ENCODE measurements at regions not wholly inside any gene's neighbourhood (a gene's known extent, or its start where the extent isn't known, plus 50 kb on each side); places are given as distances from the start of the nearest gene placed in this dataset.

GRCh38 chr11:69431136-69431535 is 50.3 kb upstream of the LINC01488 start:
- no peak for DNase-seq (ENCODE audit: low spot score)

Data from putamen (tissue), 1 donor.